ENCODE measurements at regions not wholly inside any gene's neighbourhood (a gene's known extent, or its start where the extent isn't known, plus 50 kb on each side); places are given as distances from the start of the nearest gene placed in this dataset.

GRCh38 chr20:19001177-19001576, 187.6 kb downstream of the SCP2D1 start:
- ATAC-seq: no peak

- ATAC-seq: no peak
These were observed 190.1 kb downstream of the SCP2D1 start for GRCh38 chr20:19003366-19004336.

GRCh38 chr20:19004975-19005374, 191.4 kb downstream of the SCP2D1 start:
- ATAC-seq: no peak

GRCh38 chr20:19008497-19008896, 194.9 kb downstream of the SCP2D1 start:
- no peak for ATAC-seq

DNA sequence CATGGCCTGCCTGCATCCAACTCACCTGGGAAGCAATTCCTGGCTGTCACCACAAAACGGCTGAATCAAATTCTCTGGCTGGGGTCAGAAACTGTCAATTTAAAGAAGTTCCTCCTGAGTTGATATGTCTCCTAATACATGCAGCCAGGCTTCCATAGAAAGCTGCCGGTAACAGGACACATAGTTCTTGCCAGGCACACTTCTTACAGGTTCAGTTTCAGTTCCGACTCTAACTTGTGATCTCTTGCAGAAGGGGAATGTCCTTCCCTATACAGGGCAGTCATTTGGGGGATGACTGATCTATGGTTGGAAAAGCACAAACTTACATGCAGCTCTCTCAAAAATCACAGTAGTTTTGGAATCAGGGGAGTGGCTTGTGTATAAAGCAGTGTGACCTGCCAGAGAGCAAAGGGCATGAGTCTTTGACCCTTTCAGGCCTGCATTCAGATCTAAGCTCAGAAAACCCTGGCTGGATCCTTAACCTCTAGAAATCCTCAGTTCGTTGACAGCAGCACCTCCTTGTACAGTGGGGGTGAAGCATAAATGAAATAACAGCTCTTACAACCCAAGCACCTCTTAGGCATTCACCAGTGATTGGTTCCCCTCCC, 195.6 kb downstream of the SCP2D1 start:
- ATAC-seq: no peak

DNA sequence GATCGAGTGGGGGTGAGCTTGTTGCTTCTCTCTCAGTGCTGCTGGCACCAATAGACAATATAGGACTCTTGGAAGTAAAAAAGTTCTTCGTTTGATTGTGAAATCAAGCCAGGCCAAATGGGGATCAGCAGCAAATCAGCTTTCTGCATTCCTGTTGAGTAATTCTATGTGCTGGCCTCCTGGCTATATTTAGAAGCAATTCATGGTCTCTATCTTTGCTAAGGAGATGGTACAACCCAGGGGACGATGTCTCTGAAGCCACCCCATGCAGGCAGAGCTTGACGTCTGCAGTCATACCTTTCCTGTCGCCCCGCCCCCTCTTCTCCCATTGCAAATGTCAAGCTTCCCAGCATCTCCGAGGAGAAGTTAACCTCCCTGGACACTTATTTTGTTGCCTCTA, 199.1 kb downstream of the SCP2D1 start:
- no peak for ATAC-seq

- ATAC-seq: no peak
These were observed 198.5 kb upstream of the SLC24A3 start for GRCh38 chr20:19013907-19014306.

DNA sequence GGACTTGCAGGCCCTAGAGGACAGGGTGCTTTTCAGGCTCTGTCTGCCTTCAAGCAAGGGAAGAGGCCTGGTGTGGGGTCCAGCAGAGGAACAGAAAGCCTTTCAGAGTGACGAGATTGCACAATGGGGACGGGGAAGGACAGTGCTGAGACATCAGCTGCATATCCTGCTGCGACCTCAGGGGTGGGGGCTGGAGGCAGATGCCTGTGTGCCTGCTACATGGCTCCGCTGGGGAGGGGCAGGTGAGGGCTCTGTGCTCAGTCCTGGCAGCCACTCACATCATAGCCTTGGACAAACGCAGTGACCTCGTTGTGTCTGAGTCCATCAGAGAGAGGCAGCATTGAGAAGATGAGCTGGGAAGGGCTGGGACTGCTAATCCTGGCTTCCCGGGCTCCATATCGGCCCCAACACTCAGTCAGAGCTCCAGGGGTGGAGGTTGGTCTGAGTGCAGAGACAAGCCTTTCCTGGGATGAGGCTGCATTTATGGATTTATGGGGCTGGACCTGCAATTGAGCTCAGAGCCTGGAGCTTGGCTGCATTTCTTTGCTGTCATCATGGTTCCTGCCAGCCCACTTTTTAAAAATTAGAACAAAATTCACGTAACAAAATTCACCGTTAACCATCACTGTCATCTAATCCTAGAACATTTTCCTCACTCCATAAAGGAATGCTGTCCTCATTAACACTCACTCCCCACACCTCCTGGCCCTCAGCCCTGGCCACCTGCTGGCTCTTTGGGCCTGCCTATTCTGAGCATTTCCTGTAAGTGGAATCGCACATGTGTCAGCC, 196.9 kb upstream of the SLC24A3 start:
- no peak for ATAC-seq

- no peak for ATAC-seq
These were observed 196.3 kb upstream of the SLC24A3 start for GRCh38 chr20:19016140-19016497.

DNA sequence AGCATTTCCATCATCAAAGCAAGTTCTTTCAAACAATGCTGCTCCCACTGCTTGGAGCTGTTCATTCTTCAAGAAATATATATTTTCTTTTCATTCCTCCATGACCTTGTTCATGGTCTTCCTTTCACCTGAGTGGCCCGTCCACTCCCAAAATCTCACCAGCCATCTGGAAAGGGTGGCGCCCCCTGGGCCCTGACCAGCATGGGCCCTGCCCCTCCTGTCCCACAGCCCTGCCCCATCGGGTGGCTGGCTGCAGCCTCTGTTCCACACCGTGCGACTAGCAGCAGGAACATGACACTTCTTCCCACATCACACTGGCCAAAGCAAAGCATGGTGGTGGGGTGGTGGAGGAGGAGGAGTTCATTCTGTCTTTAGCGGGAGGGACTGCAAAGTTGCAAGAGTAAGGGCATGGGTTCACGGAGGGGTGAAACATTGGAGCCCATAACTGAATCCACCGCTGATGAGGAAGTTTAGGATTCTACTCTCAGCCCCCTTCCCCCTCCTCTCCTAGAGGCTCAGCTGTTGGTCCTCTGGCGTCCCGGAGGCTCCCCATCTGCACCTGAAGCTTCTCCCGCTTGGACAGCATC, 195.2 kb upstream of the SLC24A3 start:
- no peak for ATAC-seq

DNA sequence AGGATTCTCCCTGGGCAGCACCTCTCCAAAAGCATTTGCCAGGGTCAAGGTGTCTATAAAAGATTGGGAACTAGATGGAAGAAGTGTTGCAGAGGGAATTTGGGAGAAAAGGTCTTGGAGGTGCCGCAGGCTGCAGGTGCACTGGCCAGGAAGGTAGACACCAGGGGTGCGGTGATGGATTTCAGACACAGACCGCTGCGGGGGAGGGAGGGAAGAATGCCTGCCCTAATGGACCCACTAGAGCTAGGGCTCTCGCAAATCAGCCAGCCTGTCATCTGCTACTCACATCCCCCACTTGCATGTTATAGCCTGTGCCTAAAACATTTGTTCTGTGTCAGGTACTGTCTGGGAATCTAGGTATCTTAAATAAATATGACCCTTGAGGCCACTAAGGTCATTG, 193.6 kb upstream of the SLC24A3 start:
- no peak for ATAC-seq

GRCh38 chr20:19019734-19020364, 192.6 kb upstream of the SLC24A3 start:
- ATAC-seq: no peak

DNA sequence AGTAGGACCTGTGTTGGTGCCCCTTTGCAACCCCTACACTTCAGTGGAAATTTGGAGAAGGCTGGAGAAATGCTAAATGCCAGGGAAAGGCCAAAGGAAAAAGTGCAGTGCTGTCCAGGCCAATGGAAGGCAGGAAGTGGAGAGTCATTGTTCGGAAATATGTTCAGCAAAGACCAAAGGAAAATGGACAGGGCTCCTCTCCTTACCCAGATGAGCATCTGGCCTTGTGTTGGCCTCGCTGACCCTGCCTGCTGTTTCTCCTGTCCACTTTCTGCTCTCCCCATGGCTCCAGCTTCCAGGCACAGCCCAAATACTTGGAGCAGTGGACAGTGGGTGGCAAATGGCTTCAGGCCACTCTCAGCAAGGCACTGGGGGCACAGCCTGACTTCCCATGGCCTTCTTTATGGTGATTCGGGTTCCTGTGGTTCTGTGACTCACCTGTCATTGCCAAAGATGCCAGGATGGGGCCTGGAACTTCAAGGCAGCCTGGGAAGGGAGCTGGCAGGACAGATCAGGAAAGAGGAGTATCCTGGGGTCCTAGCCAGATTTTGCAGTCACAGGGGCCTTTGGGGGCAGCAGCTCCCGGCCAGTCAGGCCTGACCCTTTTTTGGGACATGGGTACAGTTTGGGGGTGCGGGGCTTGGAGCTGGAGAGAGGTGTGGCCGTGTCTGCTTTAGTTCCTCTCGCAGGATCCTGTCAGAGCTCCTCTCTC, 190.9 kb upstream of the SLC24A3 start:
- no peak for ATAC-seq

GRCh38 chr20:19022118-19022575, 190.3 kb upstream of the SLC24A3 start:
- no peak for ATAC-seq

DNA sequence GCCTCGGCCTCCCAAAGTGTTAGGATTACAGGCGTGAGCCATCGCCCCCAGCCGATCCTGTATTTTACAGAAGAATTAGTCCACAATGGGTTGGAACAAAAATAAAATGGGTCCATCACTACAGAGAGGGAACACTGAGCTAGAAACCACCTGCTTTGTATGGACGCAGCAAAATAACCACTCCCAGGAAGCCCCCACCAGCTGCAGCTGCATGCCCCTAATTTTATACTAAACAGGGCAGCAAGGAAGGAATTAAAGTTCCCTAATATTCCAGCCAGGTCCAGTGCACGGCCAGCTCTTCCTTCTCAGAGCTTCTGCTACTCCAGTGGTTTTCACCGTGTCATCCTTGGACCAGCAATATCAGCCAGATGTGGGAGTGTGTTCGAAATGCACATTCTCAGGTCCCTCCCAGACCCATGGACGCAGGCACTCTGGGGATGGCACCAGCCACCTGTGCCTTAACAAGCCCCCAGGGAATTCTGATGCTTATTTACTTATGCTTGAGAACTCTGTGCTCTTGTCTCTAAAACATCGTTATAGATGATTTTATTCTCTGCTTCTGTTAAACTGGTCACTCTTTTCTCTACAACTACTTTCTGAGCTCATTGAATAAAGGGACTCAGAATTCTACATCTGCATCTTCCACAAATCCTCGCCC, 189.5 kb upstream of the SLC24A3 start:
- ATAC-seq: no peak

DNA sequence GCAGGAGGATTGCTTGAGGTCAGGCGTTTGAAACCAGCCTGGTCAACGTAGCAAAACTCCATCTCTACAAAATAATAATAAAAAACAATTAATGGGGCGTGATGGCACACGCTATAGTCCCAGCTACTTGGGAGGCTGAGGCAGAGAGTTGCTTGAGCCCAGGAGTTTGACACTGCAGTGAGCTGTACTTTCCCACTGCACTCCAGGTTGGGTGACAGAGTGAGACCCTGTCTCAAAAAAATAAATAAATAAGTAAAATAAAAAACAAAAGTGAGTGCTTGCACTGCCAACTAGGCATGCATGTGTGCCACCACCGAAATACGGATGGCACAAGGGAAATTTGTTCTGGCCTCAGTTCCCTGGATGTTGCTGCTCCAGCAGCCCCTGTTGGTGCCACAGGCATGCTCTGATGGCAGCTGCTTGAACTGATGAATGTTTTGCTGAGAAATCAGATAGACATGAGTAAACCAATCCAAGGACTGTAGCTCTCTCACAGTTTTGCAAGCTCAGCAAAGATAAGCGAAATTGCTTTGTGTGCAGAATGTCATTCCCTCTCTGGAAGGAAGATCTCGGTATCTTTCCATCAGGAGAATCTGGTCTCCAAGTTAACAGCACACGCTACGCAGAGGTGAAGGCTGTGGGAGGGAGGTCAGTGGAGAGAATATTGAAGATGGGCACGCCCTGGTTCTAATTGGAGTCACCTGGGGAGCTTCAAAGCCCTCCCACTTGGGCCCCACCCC, 188.0 kb upstream of the SLC24A3 start:
- ATAC-seq: no peak

DNA sequence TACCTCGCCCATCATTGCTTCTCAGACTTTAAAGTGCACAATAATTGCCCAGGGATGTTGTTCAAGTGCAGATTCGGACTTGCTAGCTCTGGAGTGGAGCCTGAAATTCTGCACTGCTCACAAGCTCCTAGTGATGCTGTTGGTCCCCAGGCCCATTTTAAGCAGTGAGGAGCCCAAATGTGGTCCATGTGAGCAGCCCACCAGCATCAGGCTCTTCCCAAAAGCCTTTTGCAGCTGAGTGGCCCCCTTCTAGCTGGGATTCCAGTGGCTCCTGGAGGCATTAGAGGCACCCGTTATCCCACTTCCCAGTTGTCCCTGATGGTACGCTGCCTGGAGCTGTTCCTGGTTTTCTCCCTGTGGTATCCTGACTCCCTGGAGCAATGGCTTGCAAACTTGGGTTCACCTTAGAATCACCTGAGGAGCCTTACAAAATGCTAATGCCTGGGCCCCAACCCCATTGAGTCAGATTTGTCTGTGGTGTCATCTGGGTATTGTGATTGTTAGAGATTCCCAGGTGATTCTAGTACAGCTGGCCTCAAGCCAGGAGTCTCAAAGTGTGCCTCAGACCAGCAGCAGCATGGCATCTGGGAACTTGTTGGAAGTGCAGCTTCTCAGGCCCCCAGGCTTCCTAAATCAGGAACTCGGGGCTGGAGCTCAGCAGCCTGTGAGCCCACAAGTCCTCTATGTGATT, 186.9 kb upstream of the SLC24A3 start:
- no peak for ATAC-seq

DNA sequence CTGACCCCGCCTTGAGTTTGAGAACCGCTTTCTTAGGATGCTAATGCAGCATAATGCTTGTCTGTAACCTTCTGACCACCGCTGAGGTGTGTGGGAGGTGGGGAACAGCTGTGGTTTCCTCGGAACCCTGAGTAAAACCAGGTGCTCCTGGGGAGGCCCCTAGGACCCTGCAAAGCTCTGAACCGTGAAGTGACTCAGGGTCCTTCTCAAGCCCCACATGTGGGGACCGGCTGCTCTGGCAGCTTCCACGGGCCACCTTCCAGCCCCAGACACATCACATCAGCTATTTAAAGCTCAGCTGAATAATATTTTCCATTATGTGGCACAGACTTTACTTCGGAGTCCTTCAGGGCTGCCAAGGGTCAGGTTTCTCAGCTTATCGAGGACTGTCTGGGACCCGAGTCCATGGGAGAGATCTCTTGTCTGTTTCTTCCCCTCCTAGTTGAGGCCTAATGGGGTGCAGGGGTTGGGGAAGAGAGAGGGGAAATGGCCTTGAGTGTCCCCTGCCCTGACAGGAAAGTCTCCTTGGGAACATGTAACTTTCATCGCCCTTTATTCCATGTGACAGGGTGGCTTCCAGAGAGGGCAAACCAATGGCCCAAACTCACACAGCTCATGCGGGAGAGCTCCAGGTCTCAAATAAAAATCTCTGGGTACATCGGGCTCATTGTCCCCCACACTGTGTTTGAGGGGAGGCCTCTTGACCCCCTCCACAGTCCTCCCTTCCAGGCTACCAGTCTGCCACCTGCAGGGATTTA, 186.1 kb upstream of the SLC24A3 start:
- ATAC-seq: peak; percentile 10
